ENCODE measurements at regions not wholly inside any gene's neighbourhood (a gene's known extent, or its start where the extent isn't known, plus 50 kb on each side); places are given as distances from the start of the nearest gene placed in this dataset.

GRCh38 chr3:105214590-105214989 lies 152.1 kb upstream of the ALCAM start:
- TF ChIP-seq CTCF (IDR thresholded peaks at IDR 0.05) (no peak), ZFX (IDR thresholded peaks at IDR 0.05; ENCODE audit: borderline replicate concordance) (no peak)

GRCh38 chr3:105222568-105223093 lies 144.1 kb upstream of the ALCAM start:
- H3K27ac ChIP-seq, result no peak overlapping the region
- TF ChIP-seq CTCF (IDR thresholded peaks at IDR 0.05), result no peak
- no peak for TF ChIP-seq ZFX (IDR thresholded peaks at IDR 0.05; ENCODE audit: borderline replicate concordance)

More at GRCh38 chr3:105214590-105214989, 152.1 kb upstream of the ALCAM start:
- no peak overlapping the region for H3K27ac ChIP-seq

- TF ChIP-seq ZFX (IDR thresholded peaks at IDR 0.05; ENCODE audit: borderline replicate concordance) (no peak), CTCF (IDR thresholded peaks at IDR 0.05) (no peak)
- H3K27ac ChIP-seq, result no peak overlapping the region
Observed at GRCh38 chr3:105223815-105224214, 142.9 kb upstream of the ALCAM start.

- no peak for TF ChIP-seq CTCF (IDR thresholded peaks at IDR 0.05)
- TF ChIP-seq ZFX (IDR thresholded peaks at IDR 0.05; ENCODE audit: borderline replicate concordance), result no peak
- H3K27ac ChIP-seq, result no peak overlapping the region
Observed at GRCh38 chr3:105228696-105229095, 138.0 kb upstream of the ALCAM start.

- TF ChIP-seq CTCF (IDR thresholded peaks at IDR 0.05), result no peak
- no peak for TF ChIP-seq ZFX (IDR thresholded peaks at IDR 0.05; ENCODE audit: borderline replicate concordance)
- H3K27ac ChIP-seq, result no peak overlapping the region
Observed at GRCh38 chr3:105232553-105232952, 134.2 kb upstream of the ALCAM start.

GRCh38 chr3:105233010-105233409 lies 133.7 kb upstream of the ALCAM start:
- H3K27ac ChIP-seq, result no peak overlapping the region
- TF ChIP-seq ZFX (IDR thresholded peaks at IDR 0.05; ENCODE audit: borderline replicate concordance) (no peak), CTCF (IDR thresholded peaks at IDR 0.05) (no peak)

- no peak overlapping the region for H3K27ac ChIP-seq
- TF ChIP-seq CTCF (IDR thresholded peaks at IDR 0.05), result no peak
- no peak for TF ChIP-seq ZFX (IDR thresholded peaks at IDR 0.05; ENCODE audit: borderline replicate concordance)
Observed at GRCh38 chr3:105235221-105235620, 131.5 kb upstream of the ALCAM start.

All from 22Rv1 (cell line).